GM19463 (cell line): ENCODE measurements at regions not wholly inside any gene's neighbourhood (a gene's known extent, or its start where the extent isn't known, plus 50 kb on each side); places are given as distances from the start of the nearest gene placed in this dataset.

Experiments
- ATAC-seq: cut with Tn5 transposase; IDR thresholded peaks from one replicate; pipeline ENCODE4 v1.9.1; 2021; ENCODE audit warnings: mild to moderate bottlenecking, moderate library complexity; ENCODE audit not compliant: unreplicated experiment

GRCh38 chr12:103178366-103179080, 221.0 kb downstream of the ASCL1 start:
- no peak for ATAC-seq

- peak; percentile 86 for ATAC-seq
Measured at GRCh38 chr12:103181366-103182152, 224.1 kb downstream of the ASCL1 start.

GRCh38 chr12:103182299-103182698, 224.8 kb downstream of the ASCL1 start:
- no peak for ATAC-seq

- ATAC-seq = no peak
Measured at GRCh38 chr12:103196467-103196866, 239.0 kb downstream of the ASCL1 start.

GRCh38 chr12:103197725-103198388, 240.4 kb downstream of the ASCL1 start:
- ATAC-seq = no peak

GRCh38 chr12:103198499-103198898, 241.0 kb downstream of the ASCL1 start:
- ATAC-seq = no peak

GRCh38 chr12:103205906-103206305, 248.4 kb downstream of the ASCL1 start:
- ATAC-seq = no peak

- ATAC-seq = no peak
Measured at GRCh38 chr12:103207936-103208335, 250.5 kb downstream of the ASCL1 start.

- ATAC-seq = no peak
Measured at GRCh38 chr12:103241184-103241583, 254.6 kb downstream of the C12orf42 start.

- no peak for ATAC-seq
Measured at GRCh38 chr12:103244596-103244995, 251.2 kb downstream of the C12orf42 start.

- no peak for ATAC-seq
Measured at GRCh38 chr12:103247531-103247930, 248.2 kb downstream of the C12orf42 start.

- no peak for ATAC-seq
Measured at GRCh38 chr12:103249607-103250006, 246.2 kb downstream of the C12orf42 start.

GRCh38 chr12:103250487-103250886, 245.3 kb downstream of the C12orf42 start:
- ATAC-seq = no peak
